ENCODE measurements at regions not wholly inside any gene's neighbourhood (a gene's known extent, or its start where the extent isn't known, plus 50 kb on each side); places are given as distances from the start of the nearest gene placed in this dataset.

DNA sequence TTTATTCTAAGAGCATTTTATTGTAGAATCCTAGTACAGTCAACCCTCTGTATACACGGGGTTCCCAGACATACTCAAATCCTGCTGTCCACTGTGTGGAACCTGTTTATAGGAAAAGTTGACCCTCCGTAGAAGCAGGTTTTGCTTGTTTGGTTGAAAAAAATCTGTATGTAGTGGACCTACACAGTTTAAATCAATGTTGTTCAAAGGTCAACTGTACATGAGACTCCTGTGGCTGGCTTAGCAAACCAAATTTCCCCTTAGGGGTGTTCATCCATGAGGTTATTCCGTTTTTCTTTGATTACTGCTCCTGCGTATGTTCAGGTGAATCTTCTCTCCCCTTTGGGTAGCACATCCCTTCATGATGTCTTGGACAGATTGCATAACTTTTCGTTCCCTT is 387.0 kb upstream of the ZFP64 start:
- no peak overlapping the region for H3K4me3 ChIP-seq (ENCODE audit: low read length)
- H3K9ac ChIP-seq (ENCODE audit: low read length): no peak overlapping the region
- H3K79me2 ChIP-seq (replicated peaks; ENCODE audit: insufficient read depth, low read length): no peaks in the 10 kb centered on the region
- H3K4me2 ChIP-seq (ENCODE audit: low read length): no peak overlapping the region
- no peaks in the 10 kb centered on the region for H3K9me3 ChIP-seq (ENCODE audit: low read length)
- no peaks in the 10 kb centered on the region for H3F3A ChIP-seq (ENCODE audit: insufficient read depth, low read length, poor library complexity, severe bottlenecking)
- no peaks in the 10 kb centered on the region for H3K27me3 ChIP-seq (ENCODE audit: insufficient read depth, low read depth, low read length)
- no peaks in the 10 kb centered on the region for H3K36me3 ChIP-seq (ENCODE audit: insufficient read depth, low read length)
- no peak overlapping the region for H3K27ac ChIP-seq (ENCODE audit: low read length)
- TF ChIP-seq POLR2AphosphoS5 (IDR thresholded peaks at IDR 0.05) (no peak), MXI1 (conservative IDR thresholded peaks at IDR 0.05; ENCODE audit: poor library complexity, severe bottlenecking) (no peak), TAF1 (IDR thresholded peaks at IDR 0.05; ENCODE audit: low read depth) (no peak), SMC3 (conservative IDR thresholded peaks at IDR 0.05; ENCODE audit: poor library complexity) (no peak), EZH2 (IDR thresholded peaks at IDR 0.05; ENCODE audit: borderline replicate concordance, insufficient read depth, low read length, poor library complexity, severe bottlenecking) (no peak), EP300 (conservative IDR thresholded peaks at IDR 0.05; ENCODE audit: poor library complexity, severe bottlenecking) (no peak), RAD21 (conservative IDR thresholded peaks at IDR 0.05) (no peak)
- TF ChIP-seq, protein P1, sequence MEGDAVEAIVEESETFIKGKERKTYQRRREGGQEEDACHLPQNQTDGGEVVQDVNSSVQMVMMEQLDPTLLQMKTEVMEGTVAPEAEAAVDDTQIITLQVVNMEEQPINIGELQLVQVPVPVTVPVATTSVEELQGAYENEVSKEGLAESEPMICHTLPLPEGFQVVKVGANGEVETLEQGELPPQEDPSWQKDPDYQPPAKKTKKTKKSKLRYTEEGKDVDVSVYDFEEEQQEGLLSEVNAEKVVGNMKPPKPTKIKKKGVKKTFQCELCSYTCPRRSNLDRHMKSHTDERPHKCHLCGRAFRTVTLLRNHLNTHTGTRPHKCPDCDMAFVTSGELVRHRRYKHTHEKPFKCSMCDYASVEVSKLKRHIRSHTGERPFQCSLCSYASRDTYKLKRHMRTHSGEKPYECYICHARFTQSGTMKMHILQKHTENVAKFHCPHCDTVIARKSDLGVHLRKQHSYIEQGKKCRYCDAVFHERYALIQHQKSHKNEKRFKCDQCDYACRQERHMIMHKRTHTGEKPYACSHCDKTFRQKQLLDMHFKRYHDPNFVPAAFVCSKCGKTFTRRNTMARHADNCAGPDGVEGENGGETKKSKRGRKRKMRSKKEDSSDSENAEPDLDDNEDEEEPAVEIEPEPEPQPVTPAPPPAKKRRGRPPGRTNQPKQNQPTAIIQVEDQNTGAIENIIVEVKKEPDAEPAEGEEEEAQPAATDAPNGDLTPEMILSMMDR (IDR thresholded peaks at IDR 0.05; ENCODE audit: poor library complexity, severe bottlenecking): no peak
- TF ChIP-seq, protein P2, sequence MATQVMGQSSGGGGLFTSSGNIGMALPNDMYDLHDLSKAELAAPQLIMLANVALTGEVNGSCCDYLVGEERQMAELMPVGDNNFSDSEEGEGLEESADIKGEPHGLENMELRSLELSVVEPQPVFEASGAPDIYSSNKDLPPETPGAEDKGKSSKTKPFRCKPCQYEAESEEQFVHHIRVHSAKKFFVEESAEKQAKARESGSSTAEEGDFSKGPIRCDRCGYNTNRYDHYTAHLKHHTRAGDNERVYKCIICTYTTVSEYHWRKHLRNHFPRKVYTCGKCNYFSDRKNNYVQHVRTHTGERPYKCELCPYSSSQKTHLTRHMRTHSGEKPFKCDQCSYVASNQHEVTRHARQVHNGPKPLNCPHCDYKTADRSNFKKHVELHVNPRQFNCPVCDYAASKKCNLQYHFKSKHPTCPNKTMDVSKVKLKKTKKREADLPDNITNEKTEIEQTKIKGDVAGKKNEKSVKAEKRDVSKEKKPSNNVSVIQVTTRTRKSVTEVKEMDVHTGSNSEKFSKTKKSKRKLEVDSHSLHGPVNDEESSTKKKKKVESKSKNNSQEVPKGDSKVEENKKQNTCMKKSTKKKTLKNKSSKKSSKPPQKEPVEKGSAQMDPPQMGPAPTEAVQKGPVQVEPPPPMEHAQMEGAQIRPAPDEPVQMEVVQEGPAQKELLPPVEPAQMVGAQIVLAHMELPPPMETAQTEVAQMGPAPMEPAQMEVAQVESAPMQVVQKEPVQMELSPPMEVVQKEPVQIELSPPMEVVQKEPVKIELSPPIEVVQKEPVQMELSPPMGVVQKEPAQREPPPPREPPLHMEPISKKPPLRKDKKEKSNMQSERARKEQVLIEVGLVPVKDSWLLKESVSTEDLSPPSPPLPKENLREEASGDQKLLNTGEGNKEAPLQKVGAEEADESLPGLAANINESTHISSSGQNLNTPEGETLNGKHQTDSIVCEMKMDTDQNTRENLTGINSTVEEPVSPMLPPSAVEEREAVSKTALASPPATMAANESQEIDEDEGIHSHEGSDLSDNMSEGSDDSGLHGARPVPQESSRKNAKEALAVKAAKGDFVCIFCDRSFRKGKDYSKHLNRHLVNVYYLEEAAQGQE (IDR thresholded peaks at IDR 0.05; ENCODE audit: borderline replicate concordance): no peak
- H4K20me1 ChIP-seq (ENCODE audit: insufficient read depth): no peaks in the 10 kb centered on the region
- H3K9me2 ChIP-seq (ENCODE audit: insufficient read depth, low read length): no peaks in the 10 kb centered on the region
- no peak overlapping the region for H2AFZ ChIP-seq (ENCODE audit: low read depth, low read length)

DNA sequence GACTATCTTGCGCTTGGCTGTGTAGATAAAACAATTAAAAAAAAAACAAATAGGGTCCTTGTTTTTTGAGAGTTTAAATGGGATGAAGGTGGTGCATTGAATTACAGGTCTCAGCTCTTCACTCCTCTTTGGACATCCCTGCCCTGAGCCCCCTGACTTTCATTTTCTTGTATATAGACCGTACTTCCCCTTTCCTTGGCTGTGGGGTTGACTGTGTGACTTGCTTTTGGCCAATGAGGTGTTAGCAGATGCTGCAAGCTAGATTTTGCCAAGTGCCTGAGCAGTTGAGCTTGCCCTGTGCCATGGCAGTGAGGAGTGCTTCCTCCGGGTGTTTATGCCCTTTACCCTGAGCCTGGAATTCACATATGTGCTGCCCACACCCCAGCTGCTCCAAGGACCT is 386.1 kb upstream of the ZFP64 start:
- H3K27me3 ChIP-seq (ENCODE audit: insufficient read depth, low read depth, low read length): no peaks in the 10 kb centered on the region
- H3K79me2 ChIP-seq (replicated peaks; ENCODE audit: insufficient read depth, low read length): no peaks in the 10 kb centered on the region
- H3K9me2 ChIP-seq (ENCODE audit: insufficient read depth, low read length): no peaks in the 10 kb centered on the region
- no peak overlapping the region for H3K27ac ChIP-seq (ENCODE audit: low read length)
- H3K4me2 ChIP-seq (ENCODE audit: low read length): no peak overlapping the region
- TF ChIP-seq EP300 (conservative IDR thresholded peaks at IDR 0.05; ENCODE audit: poor library complexity, severe bottlenecking) (no peak), POLR2AphosphoS5 (IDR thresholded peaks at IDR 0.05) (no peak), RAD21 (conservative IDR thresholded peaks at IDR 0.05) (no peak), EZH2 (IDR thresholded peaks at IDR 0.05; ENCODE audit: borderline replicate concordance, insufficient read depth, low read length, poor library complexity, severe bottlenecking) (no peak), TAF1 (IDR thresholded peaks at IDR 0.05; ENCODE audit: low read depth) (no peak), MXI1 (conservative IDR thresholded peaks at IDR 0.05; ENCODE audit: poor library complexity, severe bottlenecking) (no peak), SMC3 (conservative IDR thresholded peaks at IDR 0.05; ENCODE audit: poor library complexity) (no peak)
- TF ChIP-seq, protein P2 (IDR thresholded peaks at IDR 0.05; ENCODE audit: borderline replicate concordance): no peak
- TF ChIP-seq, protein P1 (IDR thresholded peaks at IDR 0.05; ENCODE audit: poor library complexity, severe bottlenecking): no peak
- H3F3A ChIP-seq (ENCODE audit: insufficient read depth, low read length, poor library complexity, severe bottlenecking): no peaks in the 10 kb centered on the region
- no peak overlapping the region for H3K4me3 ChIP-seq (ENCODE audit: low read length)
- H4K20me1 ChIP-seq (ENCODE audit: insufficient read depth): no peaks in the 10 kb centered on the region
- no peak overlapping the region for H3K9ac ChIP-seq (ENCODE audit: low read length)
- no peaks in the 10 kb centered on the region for H3K36me3 ChIP-seq (ENCODE audit: insufficient read depth, low read length)
- no peak overlapping the region for H2AFZ ChIP-seq (ENCODE audit: low read depth, low read length)
- H3K9me3 ChIP-seq (ENCODE audit: low read length): no peaks in the 10 kb centered on the region
